ENCODE measurements at regions not wholly inside any gene's neighbourhood (a gene's known extent, or its start where the extent isn't known, plus 50 kb on each side); places are given as distances from the start of the nearest gene placed in this dataset.

DNA sequence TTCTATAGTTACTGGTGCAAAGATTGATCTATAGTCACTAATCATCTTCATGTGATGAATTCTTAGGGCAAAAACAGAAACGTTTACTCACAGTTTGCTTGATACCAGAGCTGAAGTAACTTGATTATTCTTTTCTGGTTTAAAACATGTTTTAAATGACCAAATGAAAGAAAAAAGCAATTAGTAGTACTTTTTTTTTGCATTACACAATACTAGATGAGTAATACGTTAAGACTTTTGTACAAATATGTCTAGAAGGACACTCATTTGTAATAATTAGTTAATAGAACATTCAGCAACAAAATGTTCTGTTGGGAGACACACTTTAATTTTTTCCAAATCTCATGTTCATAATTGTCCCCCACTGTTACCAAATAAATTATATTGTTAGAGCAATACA is 523.2 kb downstream of the SOX2 start (continued):
- no peak for TF ChIP-seq MAX (IDR thresholded peaks at IDR 0.05)

GRCh38 chr3:182235504-182235903 is 523.8 kb downstream of the SOX2 start:
- H3K9me3 ChIP-seq (ENCODE audit: control insufficient read depth in 4 of 4, low read length in 3 of 4) = no peaks in the 10 kb centered on the region
- H3K27me3 ChIP-seq (ENCODE audit: control insufficient read depth in 4 of 4, insufficient read depth in 4 of 4, low read length in 3 of 4) = peaks cover 0 to 6% (median 0%) of the 10 kb centered on the region in 4 donors
- no peak overlapping the region for H3K4me3 ChIP-seq (ENCODE audit: low read depth in 1 of 3, low read length in 3 of 3)
- 54% methylated on average over 2 of the region's 2 CpGs for WGBS
- TF ChIP-seq EGR1 (IDR thresholded peaks at IDR 0.05; ENCODE audit: low read depth in 2 of 2) = no peak
- TF ChIP-seq SP1 (IDR thresholded peaks at IDR 0.05) = no peak
- no peak for TF ChIP-seq MAX (IDR thresholded peaks at IDR 0.05)
- no peak for TF ChIP-seq TAF1 (conservative IDR thresholded peaks at IDR 0.05)
- TF ChIP-seq HNF4G (IDR thresholded peaks at IDR 0.05) = no peak
- TF ChIP-seq YY1 (IDR thresholded peaks at IDR 0.05) = no peak
- TF ChIP-seq, protein P1, sequence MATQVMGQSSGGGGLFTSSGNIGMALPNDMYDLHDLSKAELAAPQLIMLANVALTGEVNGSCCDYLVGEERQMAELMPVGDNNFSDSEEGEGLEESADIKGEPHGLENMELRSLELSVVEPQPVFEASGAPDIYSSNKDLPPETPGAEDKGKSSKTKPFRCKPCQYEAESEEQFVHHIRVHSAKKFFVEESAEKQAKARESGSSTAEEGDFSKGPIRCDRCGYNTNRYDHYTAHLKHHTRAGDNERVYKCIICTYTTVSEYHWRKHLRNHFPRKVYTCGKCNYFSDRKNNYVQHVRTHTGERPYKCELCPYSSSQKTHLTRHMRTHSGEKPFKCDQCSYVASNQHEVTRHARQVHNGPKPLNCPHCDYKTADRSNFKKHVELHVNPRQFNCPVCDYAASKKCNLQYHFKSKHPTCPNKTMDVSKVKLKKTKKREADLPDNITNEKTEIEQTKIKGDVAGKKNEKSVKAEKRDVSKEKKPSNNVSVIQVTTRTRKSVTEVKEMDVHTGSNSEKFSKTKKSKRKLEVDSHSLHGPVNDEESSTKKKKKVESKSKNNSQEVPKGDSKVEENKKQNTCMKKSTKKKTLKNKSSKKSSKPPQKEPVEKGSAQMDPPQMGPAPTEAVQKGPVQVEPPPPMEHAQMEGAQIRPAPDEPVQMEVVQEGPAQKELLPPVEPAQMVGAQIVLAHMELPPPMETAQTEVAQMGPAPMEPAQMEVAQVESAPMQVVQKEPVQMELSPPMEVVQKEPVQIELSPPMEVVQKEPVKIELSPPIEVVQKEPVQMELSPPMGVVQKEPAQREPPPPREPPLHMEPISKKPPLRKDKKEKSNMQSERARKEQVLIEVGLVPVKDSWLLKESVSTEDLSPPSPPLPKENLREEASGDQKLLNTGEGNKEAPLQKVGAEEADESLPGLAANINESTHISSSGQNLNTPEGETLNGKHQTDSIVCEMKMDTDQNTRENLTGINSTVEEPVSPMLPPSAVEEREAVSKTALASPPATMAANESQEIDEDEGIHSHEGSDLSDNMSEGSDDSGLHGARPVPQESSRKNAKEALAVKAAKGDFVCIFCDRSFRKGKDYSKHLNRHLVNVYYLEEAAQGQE (IDR thresholded peaks at IDR 0.05) = no peak
- TF ChIP-seq, protein P2, sequence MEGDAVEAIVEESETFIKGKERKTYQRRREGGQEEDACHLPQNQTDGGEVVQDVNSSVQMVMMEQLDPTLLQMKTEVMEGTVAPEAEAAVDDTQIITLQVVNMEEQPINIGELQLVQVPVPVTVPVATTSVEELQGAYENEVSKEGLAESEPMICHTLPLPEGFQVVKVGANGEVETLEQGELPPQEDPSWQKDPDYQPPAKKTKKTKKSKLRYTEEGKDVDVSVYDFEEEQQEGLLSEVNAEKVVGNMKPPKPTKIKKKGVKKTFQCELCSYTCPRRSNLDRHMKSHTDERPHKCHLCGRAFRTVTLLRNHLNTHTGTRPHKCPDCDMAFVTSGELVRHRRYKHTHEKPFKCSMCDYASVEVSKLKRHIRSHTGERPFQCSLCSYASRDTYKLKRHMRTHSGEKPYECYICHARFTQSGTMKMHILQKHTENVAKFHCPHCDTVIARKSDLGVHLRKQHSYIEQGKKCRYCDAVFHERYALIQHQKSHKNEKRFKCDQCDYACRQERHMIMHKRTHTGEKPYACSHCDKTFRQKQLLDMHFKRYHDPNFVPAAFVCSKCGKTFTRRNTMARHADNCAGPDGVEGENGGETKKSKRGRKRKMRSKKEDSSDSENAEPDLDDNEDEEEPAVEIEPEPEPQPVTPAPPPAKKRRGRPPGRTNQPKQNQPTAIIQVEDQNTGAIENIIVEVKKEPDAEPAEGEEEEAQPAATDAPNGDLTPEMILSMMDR (IDR thresholded peaks at IDR 0.05; ENCODE audit: low read depth, low read length, missing input control) = no peak
- TF ChIP-seq ATF3 (IDR thresholded peaks at IDR 0.05) = no peak
- TF ChIP-seq, protein P3, sequence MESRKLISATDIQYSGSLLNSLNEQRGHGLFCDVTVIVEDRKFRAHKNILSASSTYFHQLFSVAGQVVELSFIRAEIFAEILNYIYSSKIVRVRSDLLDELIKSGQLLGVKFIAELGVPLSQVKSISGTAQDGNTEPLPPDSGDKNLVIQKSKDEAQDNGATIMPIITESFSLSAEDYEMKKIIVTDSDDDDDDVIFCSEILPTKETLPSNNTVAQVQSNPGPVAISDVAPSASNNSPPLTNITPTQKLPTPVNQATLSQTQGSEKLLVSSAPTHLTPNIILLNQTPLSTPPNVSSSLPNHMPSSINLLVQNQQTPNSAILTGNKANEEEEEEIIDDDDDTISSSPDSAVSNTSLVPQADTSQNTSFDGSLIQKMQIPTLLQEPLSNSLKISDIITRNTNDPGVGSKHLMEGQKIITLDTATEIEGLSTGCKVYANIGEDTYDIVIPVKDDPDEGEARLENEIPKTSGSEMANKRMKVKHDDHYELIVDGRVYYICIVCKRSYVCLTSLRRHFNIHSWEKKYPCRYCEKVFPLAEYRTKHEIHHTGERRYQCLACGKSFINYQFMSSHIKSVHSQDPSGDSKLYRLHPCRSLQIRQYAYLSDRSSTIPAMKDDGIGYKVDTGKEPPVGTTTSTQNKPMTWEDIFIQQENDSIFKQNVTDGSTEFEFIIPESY (IDR thresholded peaks at IDR 0.05) = no peak
- no peak for TF ChIP-seq HNF4A (conservative IDR thresholded peaks at IDR 0.05)
- TF ChIP-seq NR2F2 (IDR thresholded peaks at IDR 0.05) = no peak
- TF ChIP-seq FOXA2 (IDR thresholded peaks at IDR 0.05) = no peak
- H3K27ac ChIP-seq (ENCODE audit: low read depth in 1 of 2, low read length in 2 of 2) = no peak overlapping the region
- H3K4me1 ChIP-seq (ENCODE audit: control insufficient read depth in 4 of 4, insufficient read depth in 4 of 4, low read length in 3 of 4) = peaks cover 0 to 3% (median 2%) of the 10 kb centered on the region in 4 donors
- no peak overlapping the region for H3K9ac ChIP-seq (ENCODE audit: low read depth in 1 of 2, low read length in 2 of 2)
- DNase-seq (ENCODE audit: low spot score) = no peak
- H3K36me3 ChIP-seq (ENCODE audit: control insufficient read depth in 4 of 4, insufficient read depth in 3 of 4, low read depth in 1 of 4, low read length in 3 of 4) = no peaks in the 10 kb centered on the region

GRCh38 chr3:182238126-182238525 is 526.4 kb downstream of the SOX2 start:
- H3K4me1 ChIP-seq (ENCODE audit: control insufficient read depth in 4 of 4, insufficient read depth in 4 of 4, low read length in 3 of 4) = peaks cover 0 to 4% (median 3%) of the 10 kb centered on the region in 4 donors
- no peaks in the 10 kb centered on the region for H3K36me3 ChIP-seq (ENCODE audit: control insufficient read depth in 4 of 4, insufficient read depth in 3 of 4, low read depth in 1 of 4, low read length in 3 of 4)
- TF ChIP-seq, protein P1 (IDR thresholded peaks at IDR 0.05) = no peak
- TF ChIP-seq HNF4A (conservative IDR thresholded peaks at IDR 0.05) (no peak), EGR1 (IDR thresholded peaks at IDR 0.05; ENCODE audit: low read depth in 2 of 2) (no peak), MAX (IDR thresholded peaks at IDR 0.05) (no peak), TAF1 (conservative IDR thresholded peaks at IDR 0.05) (no peak), JUND (IDR thresholded peaks at IDR 0.05) (no peak), SP1 (IDR thresholded peaks at IDR 0.05) (no peak), FOXA2 (IDR thresholded peaks at IDR 0.05) (no peak)
- TF ChIP-seq, protein P3 (IDR thresholded peaks at IDR 0.05) = no peak
- WGBS = 84% methylated on average over 8 of the region's 8 CpGs
- DNase-seq (ENCODE audit: low spot score) = no peak
- peaks cover 0 to 6% (median 0%) of the 10 kb centered on the region in 4 donors for H3K27me3 ChIP-seq (ENCODE audit: control insufficient read depth in 4 of 4, insufficient read depth in 4 of 4, low read length in 3 of 4)
- H3K4me3 ChIP-seq (ENCODE audit: low read depth in 1 of 3, low read length in 3 of 3) = no peak overlapping the region
- H3K9me3 ChIP-seq (ENCODE audit: control insufficient read depth in 4 of 4, low read length in 3 of 4) = no peaks in the 10 kb centered on the region
- no peak overlapping the region for H3K9ac ChIP-seq (ENCODE audit: low read depth in 1 of 2, low read length in 2 of 2)
- H3K27ac ChIP-seq (ENCODE audit: low read depth in 1 of 2, low read length in 2 of 2) = no peak overlapping the region
